Activated CD4-positive, CD25-positive, alpha-beta regulatory T cell treated with anti-CD3 and anti-CD28 coated beads, Interleukin-2, amount 50 U/mL, for 16 hours (primary cell): ENCODE measurements at regions not wholly inside any gene's neighbourhood (a gene's known extent, or its start where the extent isn't known, plus 50 kb on each side); places are given as distances from the start of the nearest gene placed in this dataset.
"Not testable (repeated sequence)": the region's sequence is repeated elsewhere in the genome, so short reads cannot be mapped to it uniquely, and the experiment has no call there.

Experiments
- DNase-seq: peaks from one replicate; pipeline ENCODE4 v3.0.0-alpha.2; 2020; ENCODE audit warnings: low read depth, low spot score

GRCh38 chr10:80946957-80947726 is 409.4 kb downstream of the SH2D4B start:
- DNase-seq = no peak

- no peak for DNase-seq
Measured at GRCh38 chr10:80949785-80950184, 412.1 kb downstream of the SH2D4B start.

DNA sequence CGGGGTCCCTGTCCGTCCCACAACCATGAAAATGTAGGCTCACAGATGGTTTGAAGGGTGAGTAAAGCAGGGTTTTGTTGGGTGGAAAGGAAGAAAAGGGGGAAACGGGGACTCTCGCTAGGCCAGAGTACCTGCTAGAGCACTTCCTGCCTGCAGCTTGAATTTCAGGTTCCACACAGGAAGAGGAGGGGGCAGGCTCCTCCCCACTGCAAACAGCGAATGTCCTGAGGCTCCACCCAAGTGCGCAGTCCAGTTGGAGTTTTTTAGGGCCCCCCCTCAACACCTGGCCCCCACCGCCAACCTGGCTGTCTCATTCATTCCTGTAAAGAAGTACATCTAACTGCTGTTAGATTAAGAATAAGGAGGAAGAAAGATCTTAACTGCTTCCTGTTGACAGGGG is 414.7 kb downstream of the SH2D4B start:
- DNase-seq = no peak

DNA sequence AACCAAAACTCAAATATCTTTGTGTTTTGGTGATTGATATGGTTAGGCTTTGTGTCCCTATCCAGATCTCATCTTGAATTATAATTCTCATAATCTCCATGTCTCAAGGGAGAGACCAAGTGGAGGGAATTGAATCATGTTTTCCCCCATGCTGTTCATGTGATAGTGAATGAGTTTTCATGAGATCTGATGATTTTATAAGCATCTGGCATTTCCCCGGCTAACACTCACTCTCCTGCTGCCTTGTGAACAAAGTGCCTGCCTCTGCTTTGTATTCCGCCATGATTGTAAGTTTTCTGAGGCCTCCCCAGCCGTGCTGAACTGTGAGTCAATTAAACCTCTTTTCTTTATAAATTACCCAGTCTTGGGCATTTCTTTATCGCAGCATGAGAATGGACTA is 419.5 kb downstream of the SH2D4B start:
- no peak for DNase-seq

GRCh38 chr10:80964179-80964578 is 426.5 kb downstream of the SH2D4B start:
- DNase-seq = no peak

- DNase-seq = no peak
Measured at GRCh38 chr10:80964955-80965614, 427.4 kb downstream of the SH2D4B start.

GRCh38 chr10:80966326-80966986 is 428.8 kb downstream of the SH2D4B start:
- no peak for DNase-seq

GRCh38 chr10:80967357-80967756 is 429.7 kb downstream of the SH2D4B start:
- not testable (repeated sequence) for DNase-seq

GRCh38 chr10:80968903-80969302 is 431.2 kb downstream of the SH2D4B start:
- no peak for DNase-seq

DNA sequence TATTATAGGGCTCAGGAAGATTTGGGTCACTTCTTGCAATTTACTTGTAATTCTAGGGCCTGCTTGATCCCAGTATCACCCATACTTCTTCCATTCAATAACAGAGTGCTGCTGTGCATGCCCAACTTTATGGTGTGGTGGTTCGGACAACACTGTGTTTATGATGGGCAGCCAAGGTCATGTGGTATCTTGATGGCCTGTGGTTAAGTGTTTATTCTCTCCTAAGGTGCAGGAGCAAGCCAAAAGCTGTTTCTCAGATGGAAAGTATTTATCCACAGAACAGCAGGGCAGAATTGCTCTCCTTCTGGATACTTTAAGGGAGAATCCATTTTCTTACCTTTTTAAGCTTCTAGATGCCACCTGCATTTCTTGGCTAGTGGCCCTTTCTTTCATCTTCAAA is 433.8 kb downstream of the SH2D4B start:
- DNase-seq = no peak

GRCh38 chr10:80976658-80977057 is 439.0 kb downstream of the SH2D4B start:
- DNase-seq = no peak

DNA sequence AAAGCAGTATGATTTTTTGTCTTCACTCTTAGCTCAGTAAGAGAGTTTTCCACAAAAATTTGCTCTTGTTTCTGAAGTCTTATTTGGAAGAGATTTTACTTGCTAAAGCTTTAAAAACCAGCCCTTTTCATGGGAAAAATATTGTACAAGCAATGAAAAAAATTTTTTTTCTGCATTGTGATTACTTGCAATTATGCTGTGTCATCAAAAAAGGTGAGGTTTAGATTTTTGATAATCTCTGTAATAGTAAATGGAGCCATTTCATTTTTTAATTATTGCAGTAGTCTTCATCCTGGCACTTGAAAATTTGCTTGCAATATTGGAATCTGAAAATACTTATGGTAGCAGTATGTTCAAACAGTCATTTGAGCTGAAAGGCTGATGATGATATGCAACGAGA is 447.4 kb downstream of the SH2D4B start:
- no peak for DNase-seq

DNA sequence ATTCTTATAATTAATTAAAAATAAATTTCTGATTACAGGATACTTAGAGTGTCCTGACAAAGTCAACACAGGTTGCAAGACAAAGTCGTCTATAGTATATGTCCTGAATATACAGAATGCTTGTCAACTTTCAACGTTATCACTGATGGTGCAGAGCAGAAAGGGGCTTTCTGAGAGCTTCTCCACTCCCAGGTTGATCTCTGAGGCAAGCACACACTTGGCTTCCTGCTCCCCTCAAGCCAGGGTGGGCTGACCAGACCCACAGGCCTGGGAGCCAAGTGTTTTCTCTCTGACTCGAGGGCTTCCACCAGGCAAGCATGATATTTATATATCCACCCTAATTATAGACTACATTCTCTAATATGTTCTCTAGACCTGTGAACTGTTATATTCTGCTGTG is 448.9 kb downstream of the SH2D4B start:
- DNase-seq = no peak

DNA sequence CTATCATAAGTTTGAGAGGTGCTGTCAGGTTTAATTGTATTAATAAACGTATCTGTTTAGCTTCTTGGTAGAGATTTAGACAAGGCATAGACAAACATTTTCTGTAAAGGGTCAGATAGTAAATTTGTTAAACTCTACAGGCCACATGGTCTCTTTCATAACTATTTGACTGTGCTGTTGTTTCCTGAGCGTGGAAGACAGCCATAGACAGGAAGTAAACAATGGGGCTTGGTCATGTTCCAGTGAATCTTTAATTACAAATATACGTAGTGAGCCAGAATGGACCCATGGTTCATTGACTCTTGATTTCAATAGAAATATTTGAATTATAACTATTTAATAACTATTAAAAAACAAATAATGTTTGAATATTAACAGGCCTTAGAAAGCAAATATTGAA is 451.1 kb downstream of the SH2D4B start:
- no peak for DNase-seq

DNA sequence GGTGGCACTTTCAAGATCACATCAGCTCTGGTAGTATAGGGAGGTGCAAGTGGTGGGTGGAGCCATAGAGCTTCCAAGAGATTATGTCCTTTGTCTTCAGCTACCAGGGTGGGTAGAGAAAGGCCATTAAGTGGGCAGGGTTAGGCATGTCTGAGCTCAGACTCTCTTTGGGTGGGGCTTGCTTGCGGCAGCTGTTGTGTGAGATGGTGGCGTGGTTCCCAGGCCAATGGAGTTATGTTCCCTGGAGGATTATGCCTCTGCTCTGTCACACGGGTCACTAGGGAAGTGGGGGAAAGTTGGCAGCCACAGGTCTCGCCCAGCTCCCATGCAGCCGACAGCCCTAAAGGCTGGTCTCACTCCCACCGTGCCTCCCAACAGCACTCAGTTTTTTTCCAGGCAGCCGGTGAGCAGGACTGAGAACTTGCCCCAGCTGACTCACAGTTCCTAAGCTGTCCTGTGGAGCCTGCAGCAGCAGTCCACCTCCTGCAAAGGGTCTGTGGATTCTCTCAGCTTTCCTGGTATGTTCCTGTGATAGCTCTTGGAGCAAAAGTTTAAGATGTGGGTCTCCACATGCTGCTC is 459.0 kb downstream of the SH2D4B start:
- DNase-seq = no peak

DNA sequence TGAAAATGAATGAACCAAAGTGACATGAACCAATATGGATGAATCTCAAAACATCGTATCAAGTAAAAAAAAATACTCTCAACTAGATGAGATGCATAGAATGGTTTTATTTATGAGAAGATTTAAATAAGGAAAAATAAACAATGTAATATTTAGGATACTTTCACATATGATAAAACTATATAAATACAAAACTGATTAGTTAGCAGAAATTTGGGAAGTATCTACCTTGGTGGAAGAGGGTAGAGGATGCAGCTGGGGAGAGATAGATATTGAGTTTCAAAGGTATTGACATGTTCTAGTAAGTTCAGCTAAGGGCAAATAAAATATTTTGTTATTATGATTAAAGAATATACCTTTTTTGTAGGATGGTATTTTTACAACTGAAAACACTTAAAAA is 463.1 kb downstream of the SH2D4B start:
- DNase-seq = no peak

GRCh38 chr10:81002382-81002781 is 464.7 kb downstream of the SH2D4B start:
- DNase-seq = no peak

DNA sequence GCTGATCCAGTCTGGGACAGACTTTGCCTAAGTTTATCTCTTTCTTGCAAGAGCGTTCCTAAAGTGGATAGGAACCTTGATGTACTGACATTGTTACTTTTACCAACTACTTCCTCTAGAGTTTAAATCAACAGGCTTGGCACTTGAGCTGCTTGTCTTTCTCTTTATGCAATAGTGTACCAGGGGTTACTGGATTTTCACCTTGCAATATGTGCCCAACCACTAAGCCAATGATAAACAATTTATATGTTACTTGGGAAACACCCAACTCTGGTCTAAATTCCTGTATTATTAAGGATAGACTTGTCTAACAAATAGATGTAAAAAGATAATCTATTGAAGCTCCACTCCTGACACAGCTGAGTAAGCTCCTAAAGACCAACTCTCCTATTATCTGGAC is 470.2 kb downstream of the SH2D4B start:
- no peak for DNase-seq

GRCh38 chr10:81008726-81009125 is 471.0 kb downstream of the SH2D4B start:
- DNase-seq = no peak

- no peak for DNase-seq
Measured at GRCh38 chr10:81009296-81009695, 471.6 kb downstream of the SH2D4B start.

- no peak for DNase-seq
Measured at GRCh38 chr10:81013771-81014170, 476.1 kb downstream of the SH2D4B start.
